ENCODE measurements at regions not wholly inside any gene's neighbourhood (a gene's known extent, or its start where the extent isn't known, plus 50 kb on each side); places are given as distances from the start of the nearest gene placed in this dataset.

GRCh38 chr4:159722918-159723317 lies 620.0 kb downstream of the RAPGEF2 start:
- 66% methylated on average over 2 of the region's 4 CpGs; no CpG with 5 or more reads in 1 of the 2 donors for whole genome bisulfite sequencing, 2 donors
- Histone ChIP-seq H3K4me3 (no peak overlapping the region), H3K9me3 (peaks cover 0 to 3% (median 0%) of the 10 kb centered on the region in 4 donors), H3K4me1 (no peaks in the 10 kb centered on the region), H3K36me3 (no peaks in the 10 kb centered on the region), H3K27me3 (no peaks in the 10 kb centered on the region), H3K27ac (no peak overlapping the region)
- DNase-seq (ENCODE audit: low spot score in 2 of 2), result no peak
- TF ChIP-seq, protein P1, sequence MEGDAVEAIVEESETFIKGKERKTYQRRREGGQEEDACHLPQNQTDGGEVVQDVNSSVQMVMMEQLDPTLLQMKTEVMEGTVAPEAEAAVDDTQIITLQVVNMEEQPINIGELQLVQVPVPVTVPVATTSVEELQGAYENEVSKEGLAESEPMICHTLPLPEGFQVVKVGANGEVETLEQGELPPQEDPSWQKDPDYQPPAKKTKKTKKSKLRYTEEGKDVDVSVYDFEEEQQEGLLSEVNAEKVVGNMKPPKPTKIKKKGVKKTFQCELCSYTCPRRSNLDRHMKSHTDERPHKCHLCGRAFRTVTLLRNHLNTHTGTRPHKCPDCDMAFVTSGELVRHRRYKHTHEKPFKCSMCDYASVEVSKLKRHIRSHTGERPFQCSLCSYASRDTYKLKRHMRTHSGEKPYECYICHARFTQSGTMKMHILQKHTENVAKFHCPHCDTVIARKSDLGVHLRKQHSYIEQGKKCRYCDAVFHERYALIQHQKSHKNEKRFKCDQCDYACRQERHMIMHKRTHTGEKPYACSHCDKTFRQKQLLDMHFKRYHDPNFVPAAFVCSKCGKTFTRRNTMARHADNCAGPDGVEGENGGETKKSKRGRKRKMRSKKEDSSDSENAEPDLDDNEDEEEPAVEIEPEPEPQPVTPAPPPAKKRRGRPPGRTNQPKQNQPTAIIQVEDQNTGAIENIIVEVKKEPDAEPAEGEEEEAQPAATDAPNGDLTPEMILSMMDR (IDR thresholded peaks at IDR 0.05), result no peak
- TF ChIP-seq EP300 (IDR thresholded peaks at IDR 0.05) (no peak), POLR2A (IDR thresholded peaks at IDR 0.05) (no peak)

- no peaks in the 10 kb centered on the region for H3K36me3 ChIP-seq
- no peak overlapping the region for H3K27ac ChIP-seq
- H3K4me1 ChIP-seq, result no peaks in the 10 kb centered on the region
- H3K9me3 ChIP-seq, result peaks cover 0 to 3% (median 0%) of the 10 kb centered on the region in 4 donors
- H3K27me3 ChIP-seq, result no peaks in the 10 kb centered on the region
- TF ChIP-seq, protein P1 (IDR thresholded peaks at IDR 0.05), result no peak
- no peak for TF ChIP-seq EP300 (IDR thresholded peaks at IDR 0.05)
- TF ChIP-seq POLR2A (IDR thresholded peaks at IDR 0.05), result no peak
- no peak overlapping the region for H3K4me3 ChIP-seq
- WGBS, 2 donors, result 57 to 71% methylated on average over 6 to 7 of the region's 8 CpGs
- no peak for DNase-seq (ENCODE audit: low spot score in 2 of 2)
Measured at GRCh38 chr4:159723341-159724048, 620.6 kb downstream of the RAPGEF2 start.

DNA sequence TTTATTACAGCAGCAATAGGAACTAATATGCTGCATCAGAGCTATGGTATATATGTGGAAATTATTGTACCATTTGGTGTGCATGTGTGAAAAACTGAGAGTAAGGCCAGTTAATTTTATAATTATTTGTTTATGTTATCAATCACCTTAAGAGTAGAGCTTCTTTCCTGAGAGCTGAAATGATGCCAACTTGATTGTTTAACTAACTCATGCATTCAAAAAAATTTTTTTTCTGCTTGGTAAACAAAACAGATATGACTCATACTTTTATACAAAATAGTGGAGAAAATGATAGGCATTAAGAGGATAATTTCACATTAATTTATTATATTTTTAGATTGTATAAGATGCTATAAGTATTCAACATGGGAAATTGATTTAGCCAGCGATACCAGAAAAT lies 622.7 kb downstream of the RAPGEF2 start:
- no peak for DNase-seq (ENCODE audit: low spot score in 2 of 2)
- 90 to 94% methylated on average over 1 of the region's 1 CpG for WGBS, 2 donors
- no peaks in the 10 kb centered on the region for H3K36me3 ChIP-seq
- no peak overlapping the region for H3K27ac ChIP-seq
- no peaks in the 10 kb centered on the region for H3K27me3 ChIP-seq
- peaks cover 0 to 3% (median 0%) of the 10 kb centered on the region in 4 donors for H3K9me3 ChIP-seq
- H3K4me3 ChIP-seq, result no peak overlapping the region
- TF ChIP-seq, protein P1 (IDR thresholded peaks at IDR 0.05), result no peak
- no peak for TF ChIP-seq EP300 (IDR thresholded peaks at IDR 0.05)
- TF ChIP-seq POLR2A (IDR thresholded peaks at IDR 0.05), result no peak
- H3K4me1 ChIP-seq, result no peaks in the 10 kb centered on the region

DNA sequence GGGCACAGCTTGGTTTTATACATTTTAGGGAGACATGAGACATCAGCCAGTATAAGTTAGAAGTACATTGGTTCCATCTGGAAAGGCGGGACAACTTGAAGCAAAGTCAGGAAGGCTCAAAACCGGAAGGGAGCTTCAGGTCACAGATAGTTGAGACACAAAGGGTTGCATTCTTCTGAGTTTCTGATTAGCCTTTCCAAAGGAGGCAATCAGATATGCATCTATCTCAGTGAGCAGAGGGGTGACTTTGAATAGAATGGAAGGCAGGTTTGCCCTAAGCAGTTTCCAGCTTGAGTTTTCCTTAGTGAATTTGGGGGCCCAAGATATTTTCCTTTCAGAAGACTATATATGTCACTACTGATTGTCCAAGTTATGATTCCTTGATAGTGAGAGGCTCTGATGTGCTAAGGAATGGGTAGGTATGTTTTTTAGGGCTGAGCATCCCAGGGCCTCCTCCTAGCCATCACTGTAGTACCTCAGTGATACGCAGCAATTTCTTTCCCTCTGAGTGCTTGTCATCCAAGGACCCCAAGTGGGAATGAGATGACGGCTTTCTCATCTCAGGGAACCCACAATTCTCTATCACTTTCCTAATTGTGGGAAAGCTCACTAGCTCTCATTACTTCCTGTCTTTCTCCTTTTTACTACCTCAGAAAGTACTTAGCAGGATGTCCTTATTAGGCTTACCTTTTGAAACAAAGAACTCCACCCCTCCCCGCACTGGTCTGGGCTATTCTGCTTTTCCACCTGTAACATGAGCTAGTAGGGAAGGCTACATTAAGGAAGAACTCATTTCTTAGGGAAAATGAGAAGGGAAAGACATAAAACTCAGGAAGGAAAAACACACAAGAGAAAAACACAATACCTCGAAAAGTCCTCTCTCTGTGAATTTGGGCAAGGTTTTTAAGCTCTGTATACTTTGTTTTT lies 632.7 kb downstream of the RAPGEF2 start:
- no peak overlapping the region for H3K27ac ChIP-seq
- DNase-seq (ENCODE audit: low spot score in 2 of 2), result no peak
- H3K27me3 ChIP-seq, result no peaks in the 10 kb centered on the region
- TF ChIP-seq, protein P1 (IDR thresholded peaks at IDR 0.05), result no peak
- no peak for TF ChIP-seq POLR2A (IDR thresholded peaks at IDR 0.05)
- TF ChIP-seq EP300 (IDR thresholded peaks at IDR 0.05), result no peak
- 71 to 77% methylated on average over 6 of the region's 6 CpGs for WGBS, 2 donors
- H3K4me1 ChIP-seq, result no peaks in the 10 kb centered on the region
- no peaks in the 10 kb centered on the region for H3K9me3 ChIP-seq
- no peaks in the 10 kb centered on the region for H3K36me3 ChIP-seq
- H3K4me3 ChIP-seq, result no peak overlapping the region

DNA sequence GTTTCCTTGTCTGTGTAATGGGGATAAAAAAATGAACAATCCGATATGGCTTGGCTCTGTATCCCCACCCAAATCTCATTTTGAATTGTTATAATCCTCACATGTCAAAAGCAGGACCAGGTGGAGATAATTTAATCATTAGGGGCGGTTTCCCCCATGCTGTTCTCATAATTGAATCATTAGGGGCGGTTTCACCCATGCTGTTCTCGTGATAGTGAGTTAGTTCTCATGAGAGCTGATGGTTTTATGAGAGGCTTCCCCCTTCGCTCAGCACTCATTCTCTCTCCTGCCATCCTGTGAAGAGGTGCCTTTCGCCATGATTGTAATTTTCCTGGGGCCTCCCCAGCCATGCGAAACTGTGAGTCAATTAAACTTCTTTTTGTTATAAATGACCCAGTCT lies 633.5 kb downstream of the RAPGEF2 start:
- 77% methylated on average over 7 of the region's 7 CpGs for WGBS, 2 donors
- Histone ChIP-seq H3K4me1 (no peaks in the 10 kb centered on the region), H3K27me3 (no peaks in the 10 kb centered on the region), H3K36me3 (no peaks in the 10 kb centered on the region), H3K4me3 (no peak overlapping the region), H3K9me3 (no peaks in the 10 kb centered on the region), H3K27ac (no peak overlapping the region)
- no peak for DNase-seq (ENCODE audit: low spot score in 2 of 2)
- TF ChIP-seq, protein P1 (IDR thresholded peaks at IDR 0.05), result no peak
- TF ChIP-seq EP300 (IDR thresholded peaks at IDR 0.05) (no peak), POLR2A (IDR thresholded peaks at IDR 0.05) (no peak)
